ENCODE measurements at regions not wholly inside any gene's neighbourhood (a gene's known extent, or its start where the extent isn't known, plus 50 kb on each side); places are given as distances from the start of the nearest gene placed in this dataset.

GRCh38 chr5:82679660-82680059, 397.5 kb downstream of the TMEM167A start:
- ChIA-PET CTCF (no interaction called here), POLR2A (ENCODE audit: low non-redundant PET) (no interaction called here)
- no peak for DNase-seq (ENCODE audit: low spot score)

GRCh38 chr5:82676661-82677060, 398.5 kb upstream of the RPS23 start:
- no peak overlapping the region for H3K27ac ChIP-seq

More at GRCh38 chr5:82679660-82680059, 397.5 kb downstream of the TMEM167A start:
- no peak for TF ChIP-seq CTCF (conservative IDR thresholded peaks at IDR 0.05; ENCODE audit: low read depth)
- H3K27ac ChIP-seq = no peak overlapping the region

GRCh38 chr5:82674671-82675070, 396.5 kb upstream of the RPS23 start:
- ChIA-PET POLR2A (ENCODE audit: low non-redundant PET) (no interaction called here), CTCF (no interaction called here)
- H3K27ac ChIP-seq = no peak overlapping the region
- no peak for TF ChIP-seq CTCF (conservative IDR thresholded peaks at IDR 0.05; ENCODE audit: low read depth)
- no peak for DNase-seq (ENCODE audit: low spot score)

More at GRCh38 chr5:82676661-82677060, 398.5 kb upstream of the RPS23 start:
- ChIA-PET CTCF (no interaction called here), POLR2A (ENCODE audit: low non-redundant PET) (no interaction called here)
- no peak for DNase-seq (ENCODE audit: low spot score)
- no peak for TF ChIP-seq CTCF (conservative IDR thresholded peaks at IDR 0.05; ENCODE audit: low read depth)

- CTCF ChIA-PET = interaction anchor here (0.6 kb wide), 1 partner anchor 329 kb away, joined by 3 read pairs; no protein-coding TSS in a partner anchor
- no peak overlapping the region for H3K27ac ChIP-seq
- POLR2A ChIA-PET (ENCODE audit: low non-redundant PET) = interaction anchor here (0.5 kb wide), 1 partner anchor 14 kb away, joined by 3 read pairs; no protein-coding TSS in a partner anchor
- no peak for DNase-seq (ENCODE audit: low spot score)
- TF ChIP-seq CTCF (conservative IDR thresholded peaks at IDR 0.05; ENCODE audit: low read depth) = no peak
Measured at GRCh38 chr5:82673057-82673809, 395.1 kb upstream of the RPS23 start.

DNA sequence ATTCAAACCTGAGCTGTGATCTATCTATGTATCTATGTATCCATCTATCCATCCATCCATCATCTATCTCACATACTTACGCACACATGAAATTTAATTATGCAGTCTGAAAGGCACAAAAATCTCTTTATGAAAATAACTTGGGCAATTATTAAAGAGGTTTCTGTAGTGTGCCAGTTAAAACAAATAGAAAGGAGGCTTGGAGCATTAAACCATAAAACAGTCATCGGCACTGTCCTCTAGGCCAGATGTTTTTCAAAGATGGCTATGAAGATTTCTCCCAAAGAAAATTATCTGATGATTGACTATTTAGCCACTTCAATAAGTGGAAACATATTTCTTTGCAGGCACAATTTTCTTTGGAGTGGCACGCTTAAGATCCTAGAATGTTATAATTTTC, 392.5 kb upstream of the RPS23 start:
- no peak for TF ChIP-seq CTCF (conservative IDR thresholded peaks at IDR 0.05; ENCODE audit: low read depth)
- POLR2A ChIA-PET (ENCODE audit: low non-redundant PET) = no interaction called here
- CTCF ChIA-PET = interaction anchor here (0.7 kb wide), 1 partner anchor 795 kb away, joined by 3 read pairs; no protein-coding TSS in a partner anchor
- no peak for DNase-seq (ENCODE audit: low spot score)
- H3K27ac ChIP-seq = no peak overlapping the region

DNA sequence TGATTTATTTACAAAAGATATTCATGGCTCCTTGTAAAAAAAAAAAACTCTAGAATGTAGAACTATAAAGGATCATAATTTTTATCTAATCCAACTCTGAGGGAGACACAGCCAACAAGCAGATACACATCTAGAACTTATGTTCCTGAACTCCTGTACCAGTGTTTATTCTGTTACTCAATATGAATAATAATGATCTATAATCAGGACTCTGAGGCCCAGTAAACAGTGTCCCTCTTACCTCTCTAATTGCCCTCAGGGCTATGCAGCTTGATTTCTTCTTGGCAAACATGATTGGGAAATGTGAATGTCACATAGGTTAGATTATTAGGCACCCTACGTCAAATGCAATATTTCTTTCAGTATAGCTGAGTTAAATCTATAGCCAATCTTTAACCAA, 391.6 kb upstream of the RPS23 start:
- no peak for TF ChIP-seq CTCF (conservative IDR thresholded peaks at IDR 0.05; ENCODE audit: low read depth)
- DNase-seq (ENCODE audit: low spot score) = no peak
- CTCF ChIA-PET = no interaction called here
- POLR2A ChIA-PET (ENCODE audit: low non-redundant PET) = no interaction called here
- H3K27ac ChIP-seq = no peak overlapping the region
